ENCODE measurements at regions not wholly inside any gene's neighbourhood (a gene's known extent, or its start where the extent isn't known, plus 50 kb on each side); places are given as distances from the start of the nearest gene placed in this dataset.

GRCh38 chr5:52051759-52052158, 668.5 kb downstream of the ISL1 start:
- 92% methylated on average over 3 of the region's 3 CpGs; no CpG with 5 or more reads in 1 of the 2 experiments for WGBS, 2 experiments (ENCODE audit: extremely low coverage in 1 of 2, insufficient coverage in 1 of 2, insufficient read length in 1 of 2, insufficient replicate concordance in 2 of 2, low coverage in 1 of 2, low lambda C conversion rate in 2 of 2, missing lambda C conversion rate in 1 of 2)
- H3K27me3 ChIP-seq (replicated peaks in 1 of 4; ENCODE audit: control insufficient read depth in 3 of 4, extremely low read depth in 1 of 4, insufficient read depth in 3 of 4, low read length in 3 of 4), result no peaks in the 10 kb centered on the region
- no peak overlapping the region for H2AFZ ChIP-seq (ENCODE audit: low read length)
- ChIA-PET CTCF (ENCODE audit: partially characterized antibody) (no interaction called here), POLR2A (ENCODE audit: partially characterized antibody) (no interaction called here)
- DNase-seq (ENCODE audit: low read depth in 1 of 2, low spot score in 2 of 2), result no peak
- H2BK12ac ChIP-seq (ENCODE audit: low read depth, low read length), result no peak overlapping the region
- no peak overlapping the region for H3K9ac ChIP-seq (replicated peaks in 1 of 4; ENCODE audit: extremely low read depth in 1 of 4, low read depth in 3 of 4, low read length in 3 of 4)
- H4K91ac ChIP-seq (replicated peaks; ENCODE audit: insufficient read length, low read length), result no peak overlapping the region
- H3K27ac ChIP-seq (ENCODE audit: low read depth, low read length), result no peak overlapping the region
- no peak overlapping the region for H2BK15ac ChIP-seq (ENCODE audit: low read length)
- H3K18ac ChIP-seq (ENCODE audit: extremely low read depth, low read length), result no peak overlapping the region
- no peak overlapping the region for H3K23ac ChIP-seq (ENCODE audit: insufficient read length)
- H2BK120ac ChIP-seq (replicated peaks; ENCODE audit: low read depth, low read length), result no peak overlapping the region
- H4K8ac ChIP-seq (ENCODE audit: extremely low read depth, insufficient read depth, low read length), result no peak overlapping the region
- H3K4me3 ChIP-seq (ENCODE audit: extremely low read depth in 1 of 4, insufficient read depth in 2 of 4, low read depth in 3 of 4, low read length in 4 of 4), result no peak overlapping the region
- H3K79me1 ChIP-seq (ENCODE audit: low read depth, low read length), result no peaks in the 10 kb centered on the region
- no peak for FAIRE-seq
- no peak overlapping the region for H2BK5ac ChIP-seq (ENCODE audit: low read depth, low read length)
- H3K4me1 ChIP-seq (replicated peaks in 1 of 4; ENCODE audit: control insufficient read depth in 3 of 4, insufficient read depth in 4 of 4, low read length in 3 of 4), result no peaks in the 10 kb centered on the region
- H3K23me2 ChIP-seq (ENCODE audit: low read depth, low read length), result no peaks in the 10 kb centered on the region
- H3K56ac ChIP-seq (replicated peaks; ENCODE audit: insufficient read length, low read depth, low read length), result no peak overlapping the region
- H3K4me2 ChIP-seq (ENCODE audit: insufficient read depth in 1 of 2, low read depth in 2 of 2, low read length in 2 of 2), result no peak overlapping the region
- H4K20me1 ChIP-seq (replicated peaks in 1 of 2; ENCODE audit: control insufficient read depth in 1 of 2, insufficient read depth in 2 of 2, low read length in 2 of 2), result no peaks in the 10 kb centered on the region
- H3K9me3 ChIP-seq (ENCODE audit: insufficient read depth in 2 of 2, low read depth in 1 of 2, low read length in 1 of 2), result no peaks in the 10 kb centered on the region
- no peak overlapping the region for H3K14ac ChIP-seq (ENCODE audit: insufficient read length)
- no peaks in the 10 kb centered on the region for H3K79me2 ChIP-seq (ENCODE audit: control insufficient read depth in 1 of 2, insufficient read depth in 2 of 2, low read length in 2 of 2)
- H2BK20ac ChIP-seq (ENCODE audit: low read length), result no peak overlapping the region
- H2AK5ac ChIP-seq (ENCODE audit: low read depth, low read length), result no peak overlapping the region
- H3K4ac ChIP-seq (replicated peaks; ENCODE audit: insufficient read length, low read depth, low read length), result no peak overlapping the region
- no peaks in the 10 kb centered on the region for H3K36me3 ChIP-seq (ENCODE audit: control insufficient read depth in 2 of 4, insufficient read depth in 4 of 4, low read length in 3 of 4)
- H4K5ac ChIP-seq (ENCODE audit: insufficient read length, low read depth, low read length), result no peak overlapping the region
- no peak for TF ChIP-seq KDM5A (IDR thresholded peaks at IDR 0.05; ENCODE audit: low read length)
- no peak for TF ChIP-seq MAFK (IDR thresholded peaks at IDR 0.05; ENCODE audit: low read depth, low read length)
- no peak for TF ChIP-seq SUZ12 (IDR thresholded peaks at IDR 0.05; ENCODE audit: low read length)
- TF ChIP-seq SP4 (IDR thresholded peaks at IDR 0.05; ENCODE audit: low read length), result no peak
- no peak for TF ChIP-seq JUND (IDR thresholded peaks at IDR 0.05; ENCODE audit: low read length)
- TF ChIP-seq RNF2 (IDR thresholded peaks at IDR 0.05; ENCODE audit: borderline replicate concordance, low read depth, low read length, missing control alignments, poor library complexity, severe bottlenecking), result no peak
- TF ChIP-seq RXRA (IDR thresholded peaks at IDR 0.05; ENCODE audit: insufficient read depth, low read depth, low read length), result no peak
- TF ChIP-seq RFX5 (IDR thresholded peaks at IDR 0.05; ENCODE audit: borderline replicate concordance, low read depth, low read length), result no peak
- TF ChIP-seq ATF3 (IDR thresholded peaks at IDR 0.05; ENCODE audit: insufficient read depth, low read depth, low read length), result no peak
- no peak for TF ChIP-seq HDAC2 (IDR thresholded peaks at IDR 0.05; ENCODE audit: borderline replicate concordance in 1 of 2, low read depth in 2 of 2, low read length in 2 of 2)
- TF ChIP-seq BACH1 (IDR thresholded peaks at IDR 0.05; ENCODE audit: low read length), result no peak
- TF ChIP-seq ATF2 (IDR thresholded peaks at IDR 0.05; ENCODE audit: low read length), result no peak
- no peak for TF ChIP-seq CEBPB (IDR thresholded peaks at IDR 0.05; ENCODE audit: low read depth, low read length)
